SK-N-SH (cell line): ENCODE measurements at regions not wholly inside any gene's neighbourhood (a gene's known extent, or its start where the extent isn't known, plus 50 kb on each side); places are given as distances from the start of the nearest gene placed in this dataset.

Experiments used
- EZH2phosphoT487 ChIP-seq: fragments of 200-600 bp; sonication (generic); IDR thresholded peaks from 2 replicates; pipeline ENCODE4 v1.6.1; 2017; ENCODE audit warnings: low read depth, mixed run types, mild to moderate bottlenecking, antibody characterized with exemption, moderate library complexity, borderline replicate concordance
- JUND ChIP-seq: IDR thresholded peaks from 2 replicates; pipeline ENCODE4 v1.4.0; 2012
- NRF1 ChIP-seq: IDR thresholded peaks from 2 replicates; pipeline ENCODE4 v1.6.1; 2012; ENCODE audit warnings: low read depth, mild to moderate bottlenecking, low read length
- POLR2AphosphoS5 ChIP-seq: IDR thresholded peaks from 2 replicates; pipeline ENCODE4 v1.6.1; 2012; ENCODE audit warnings: low read depth, low read length
- RCOR1 ChIP-seq: fragments of 150-350 bp; IDR thresholded peaks from 2 replicates; pipeline ENCODE4 v1.6.1; 2017; ENCODE audit warnings: antibody characterized with exemption, low read length
- TCF12 ChIP-seq: IDR thresholded peaks from 2 replicates; pipeline ENCODE4 v1.4.0; 2012
- YY1 ChIP-seq: IDR thresholded peaks from 2 replicates; pipeline ENCODE4 v1.4.0; 2012; ENCODE audit warnings: low read depth, mild to moderate bottlenecking
- TF ChIP-seq, protein P1 (sequence below): fragments of 200-600 bp; sonication (generic); IDR thresholded peaks from 2 replicates; pipeline ENCODE4 v1.6.1; 2017; ENCODE audit warnings: antibody characterized with exemption, mild to moderate bottlenecking, moderate library complexity
- TF ChIP-seq, protein P2 (sequence below): IDR thresholded peaks from 2 replicates; pipeline ENCODE4 v1.6.1; 2012; ENCODE audit warnings: mild to moderate bottlenecking, low read depth, low read length, moderate library complexity

DNA sequence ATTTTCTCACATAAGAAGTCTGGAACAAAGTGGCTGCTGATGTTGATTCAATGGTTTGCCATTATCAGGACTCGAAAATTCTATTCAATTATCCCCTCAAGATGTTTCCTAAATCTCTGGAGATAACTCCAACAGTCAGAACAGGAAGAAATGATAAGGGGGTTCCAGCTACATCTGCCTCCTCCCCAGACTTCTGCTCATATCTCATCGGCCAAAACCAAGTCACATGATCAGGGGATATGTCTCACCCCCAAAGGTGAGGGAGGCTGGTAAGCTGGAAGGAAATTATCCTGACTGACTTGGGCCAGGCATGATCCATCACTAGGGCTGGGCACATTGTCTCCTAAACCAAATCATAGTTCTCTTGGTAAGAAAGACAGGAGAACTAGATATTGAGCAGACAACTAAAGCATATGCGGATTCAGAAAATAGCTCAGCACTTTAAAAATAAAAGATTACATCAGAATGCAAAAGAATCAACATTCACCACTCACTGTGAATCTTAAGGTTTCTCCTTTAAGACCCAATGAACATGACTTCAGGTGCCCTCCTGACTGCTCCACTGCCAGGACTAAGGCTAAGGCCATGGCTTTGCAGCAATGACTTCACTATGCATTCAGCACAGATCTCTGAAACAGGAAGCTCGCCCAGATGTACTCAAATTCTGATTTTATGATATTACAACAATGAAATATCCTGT lies 306.3 kb downstream of the ENC1 start:
- TF ChIP-seq RCOR1 (no peak), YY1 (no peak), JUND (no peak), TCF12 (no peak), EZH2phosphoT487 (no peak), POLR2AphosphoS5 (no peak), NRF1 (no peak)
- TF ChIP-seq, protein P1, sequence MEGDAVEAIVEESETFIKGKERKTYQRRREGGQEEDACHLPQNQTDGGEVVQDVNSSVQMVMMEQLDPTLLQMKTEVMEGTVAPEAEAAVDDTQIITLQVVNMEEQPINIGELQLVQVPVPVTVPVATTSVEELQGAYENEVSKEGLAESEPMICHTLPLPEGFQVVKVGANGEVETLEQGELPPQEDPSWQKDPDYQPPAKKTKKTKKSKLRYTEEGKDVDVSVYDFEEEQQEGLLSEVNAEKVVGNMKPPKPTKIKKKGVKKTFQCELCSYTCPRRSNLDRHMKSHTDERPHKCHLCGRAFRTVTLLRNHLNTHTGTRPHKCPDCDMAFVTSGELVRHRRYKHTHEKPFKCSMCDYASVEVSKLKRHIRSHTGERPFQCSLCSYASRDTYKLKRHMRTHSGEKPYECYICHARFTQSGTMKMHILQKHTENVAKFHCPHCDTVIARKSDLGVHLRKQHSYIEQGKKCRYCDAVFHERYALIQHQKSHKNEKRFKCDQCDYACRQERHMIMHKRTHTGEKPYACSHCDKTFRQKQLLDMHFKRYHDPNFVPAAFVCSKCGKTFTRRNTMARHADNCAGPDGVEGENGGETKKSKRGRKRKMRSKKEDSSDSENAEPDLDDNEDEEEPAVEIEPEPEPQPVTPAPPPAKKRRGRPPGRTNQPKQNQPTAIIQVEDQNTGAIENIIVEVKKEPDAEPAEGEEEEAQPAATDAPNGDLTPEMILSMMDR = no peak
- TF ChIP-seq, protein P2, sequence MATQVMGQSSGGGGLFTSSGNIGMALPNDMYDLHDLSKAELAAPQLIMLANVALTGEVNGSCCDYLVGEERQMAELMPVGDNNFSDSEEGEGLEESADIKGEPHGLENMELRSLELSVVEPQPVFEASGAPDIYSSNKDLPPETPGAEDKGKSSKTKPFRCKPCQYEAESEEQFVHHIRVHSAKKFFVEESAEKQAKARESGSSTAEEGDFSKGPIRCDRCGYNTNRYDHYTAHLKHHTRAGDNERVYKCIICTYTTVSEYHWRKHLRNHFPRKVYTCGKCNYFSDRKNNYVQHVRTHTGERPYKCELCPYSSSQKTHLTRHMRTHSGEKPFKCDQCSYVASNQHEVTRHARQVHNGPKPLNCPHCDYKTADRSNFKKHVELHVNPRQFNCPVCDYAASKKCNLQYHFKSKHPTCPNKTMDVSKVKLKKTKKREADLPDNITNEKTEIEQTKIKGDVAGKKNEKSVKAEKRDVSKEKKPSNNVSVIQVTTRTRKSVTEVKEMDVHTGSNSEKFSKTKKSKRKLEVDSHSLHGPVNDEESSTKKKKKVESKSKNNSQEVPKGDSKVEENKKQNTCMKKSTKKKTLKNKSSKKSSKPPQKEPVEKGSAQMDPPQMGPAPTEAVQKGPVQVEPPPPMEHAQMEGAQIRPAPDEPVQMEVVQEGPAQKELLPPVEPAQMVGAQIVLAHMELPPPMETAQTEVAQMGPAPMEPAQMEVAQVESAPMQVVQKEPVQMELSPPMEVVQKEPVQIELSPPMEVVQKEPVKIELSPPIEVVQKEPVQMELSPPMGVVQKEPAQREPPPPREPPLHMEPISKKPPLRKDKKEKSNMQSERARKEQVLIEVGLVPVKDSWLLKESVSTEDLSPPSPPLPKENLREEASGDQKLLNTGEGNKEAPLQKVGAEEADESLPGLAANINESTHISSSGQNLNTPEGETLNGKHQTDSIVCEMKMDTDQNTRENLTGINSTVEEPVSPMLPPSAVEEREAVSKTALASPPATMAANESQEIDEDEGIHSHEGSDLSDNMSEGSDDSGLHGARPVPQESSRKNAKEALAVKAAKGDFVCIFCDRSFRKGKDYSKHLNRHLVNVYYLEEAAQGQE = no peak
